ENCODE measurements at regions not wholly inside any gene's neighbourhood (a gene's known extent, or its start where the extent isn't known, plus 50 kb on each side); places are given as distances from the start of the nearest gene placed in this dataset.

GRCh38 chr1:229894532-229894931 is 172.5 kb upstream of the GALNT2 start:
- H2AFZ ChIP-seq (ENCODE audit: low read length): no peak overlapping the region
- H3K79me2 ChIP-seq (ENCODE audit: control insufficient read depth in 1 of 2, insufficient read depth in 2 of 2, low read length in 2 of 2): no peaks in the 10 kb centered on the region
- no peak overlapping the region for H4K8ac ChIP-seq (ENCODE audit: extremely low read depth, insufficient read depth, low read length)
- H2BK12ac ChIP-seq (ENCODE audit: low read depth, low read length): no peak overlapping the region
- DNase-seq (ENCODE audit: low read depth in 1 of 2, low spot score in 2 of 2) (no peak), FAIRE-seq (no peak)
- H3K23ac ChIP-seq (ENCODE audit: insufficient read length): no peak overlapping the region
- H3K4me1 ChIP-seq (replicated peaks in 1 of 4; ENCODE audit: control insufficient read depth in 3 of 4, insufficient read depth in 4 of 4, low read length in 3 of 4): no peaks in the 10 kb centered on the region
- H3K9ac ChIP-seq (replicated peaks in 1 of 4; ENCODE audit: extremely low read depth in 1 of 4, low read depth in 3 of 4, low read length in 3 of 4): no peak overlapping the region
- H3K4me3 ChIP-seq (ENCODE audit: extremely low read depth in 1 of 4, insufficient read depth in 2 of 4, low read depth in 3 of 4, low read length in 4 of 4): no peak overlapping the region
- no peak overlapping the region for H2BK120ac ChIP-seq (replicated peaks; ENCODE audit: low read depth, low read length)
- H2AK5ac ChIP-seq (ENCODE audit: low read depth, low read length): no peak overlapping the region
- H2BK15ac ChIP-seq (ENCODE audit: low read length): no peak overlapping the region
- no peaks in the 10 kb centered on the region for H4K20me1 ChIP-seq (replicated peaks in 1 of 2; ENCODE audit: control insufficient read depth in 1 of 2, insufficient read depth in 2 of 2, low read length in 2 of 2)
- H3K4me2 ChIP-seq (ENCODE audit: insufficient read depth in 1 of 2, low read depth in 2 of 2, low read length in 2 of 2): no peak overlapping the region
- CTCF ChIA-PET (ENCODE audit: partially characterized antibody): interaction anchor here (1.0 to 1.6 kb wide), 5 partner anchors 13 to 239 kb away, joined by 3 to 9 read pairs (median 6); no protein-coding TSS in a partner anchor
- no peaks in the 10 kb centered on the region for H3K27me3 ChIP-seq (replicated peaks in 1 of 4; ENCODE audit: control insufficient read depth in 3 of 4, extremely low read depth in 1 of 4, insufficient read depth in 3 of 4, low read length in 3 of 4)
- H3K56ac ChIP-seq (replicated peaks; ENCODE audit: insufficient read length, low read depth, low read length): no peak overlapping the region
- no peaks in the 10 kb centered on the region for H3K9me3 ChIP-seq (ENCODE audit: insufficient read depth in 2 of 2, low read depth in 1 of 2, low read length in 1 of 2)
- H4K91ac ChIP-seq (replicated peaks; ENCODE audit: insufficient read length, low read length): no peak overlapping the region
- H3K27ac ChIP-seq (ENCODE audit: low read depth, low read length): no peak overlapping the region
- no peak overlapping the region for H2BK5ac ChIP-seq (ENCODE audit: low read depth, low read length)
- no peak overlapping the region for H3K18ac ChIP-seq (ENCODE audit: extremely low read depth, low read length)
- no peaks in the 10 kb centered on the region for H3K79me1 ChIP-seq (ENCODE audit: low read depth, low read length)
- no peaks in the 10 kb centered on the region for H3K36me3 ChIP-seq (ENCODE audit: control insufficient read depth in 2 of 4, insufficient read depth in 4 of 4, low read length in 3 of 4)
- no peak overlapping the region for H3K14ac ChIP-seq (ENCODE audit: insufficient read length)
- no peak for TF ChIP-seq TAF7 (optimal IDR thresholded peaks at IDR 0.05; ENCODE audit: borderline replicate concordance, low read depth, low read length)
- TF ChIP-seq EGR1 (IDR thresholded peaks at IDR 0.05; ENCODE audit: borderline replicate concordance, low read depth, low read length): no peak
- no peak for TF ChIP-seq ATF2 (IDR thresholded peaks at IDR 0.05; ENCODE audit: low read length)
- no peak overlapping the region for H3K4ac ChIP-seq (replicated peaks; ENCODE audit: insufficient read length, low read depth, low read length)
- H4K5ac ChIP-seq (ENCODE audit: insufficient read length, low read depth, low read length): no peak overlapping the region
- POLR2A ChIA-PET (ENCODE audit: partially characterized antibody): no interaction called here
- no peaks in the 10 kb centered on the region for H3K23me2 ChIP-seq (ENCODE audit: low read depth, low read length)
- H2BK20ac ChIP-seq (ENCODE audit: low read length): no peak overlapping the region
